Activated gamma-delta T cell treated with Interleukin-2 at 50 U/mL for 16 hours (primary cell): ENCODE measurements at regions not wholly inside any gene's neighbourhood (a gene's known extent, or its start where the extent isn't known, plus 50 kb on each side); places are given as distances from the start of the nearest gene placed in this dataset.

Experiments
- DNase-seq: peaks from one replicate; pipeline ENCODE4 v3.0.0-alpha.2; 2020

DNA sequence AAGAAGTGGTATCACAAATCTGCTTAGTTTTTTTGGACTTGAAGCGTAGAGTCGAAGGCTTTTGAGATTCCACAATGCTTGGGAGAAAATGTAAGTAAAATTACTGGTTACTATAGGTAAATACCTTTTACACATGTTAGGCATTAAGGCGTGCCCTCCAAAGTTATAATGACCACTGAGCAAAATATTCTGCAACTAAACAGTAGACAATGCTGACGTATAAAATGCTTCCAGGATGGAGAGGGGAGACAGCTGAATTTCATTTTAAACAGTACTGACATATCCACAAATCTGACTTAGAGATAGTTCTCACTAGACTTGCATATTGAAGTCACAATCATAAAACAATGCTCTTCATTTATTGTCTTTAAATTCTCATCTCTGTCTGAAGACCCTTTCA lies 144.5 kb upstream of the DCN start:
- no peak for DNase-seq

DNA sequence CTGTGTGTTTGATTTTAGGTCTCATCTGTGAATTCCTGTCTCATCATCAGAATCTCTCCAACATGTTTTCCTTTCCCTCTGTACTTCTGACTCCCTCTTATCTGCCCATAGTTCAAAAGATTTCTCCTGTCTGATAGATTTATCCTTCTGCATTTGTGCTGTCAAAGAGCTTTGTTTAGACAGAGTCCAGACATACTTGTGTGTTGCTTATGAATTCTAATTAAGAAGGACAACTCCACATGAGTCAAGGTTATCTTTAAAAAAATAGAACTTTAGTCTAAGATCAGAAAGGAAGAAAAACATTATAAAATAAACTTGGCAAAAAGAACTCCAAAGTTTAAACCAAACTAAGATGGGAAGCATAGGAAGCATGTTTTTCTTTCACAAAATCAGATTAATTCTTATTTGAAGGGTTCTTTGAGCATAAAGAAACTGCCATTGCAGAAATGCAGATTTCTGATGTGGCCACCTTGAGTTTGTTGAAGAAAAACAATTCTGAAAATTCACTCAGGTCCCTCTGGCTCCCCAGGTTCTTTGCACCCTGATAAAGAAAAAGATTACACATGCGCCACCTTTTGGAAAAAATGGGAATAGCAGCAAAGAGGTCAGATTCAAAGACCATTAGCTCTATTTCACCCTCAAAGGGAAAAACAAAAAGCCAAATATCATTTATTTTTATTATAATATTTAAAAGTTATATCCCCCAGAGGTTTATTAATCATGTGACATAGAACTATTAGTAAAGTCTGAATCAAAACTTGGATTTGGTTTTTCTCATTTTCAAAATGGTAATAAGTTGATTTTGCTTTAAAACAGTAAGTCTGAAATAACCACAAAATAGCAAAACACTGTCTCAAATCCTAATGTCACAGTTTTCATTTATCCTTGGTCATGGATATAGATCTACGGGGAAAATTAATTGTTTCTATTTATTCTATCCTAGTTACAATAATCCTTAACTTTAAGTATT lies 143.7 kb upstream of the DCN start:
- peak; percentile 33 for DNase-seq

DNA sequence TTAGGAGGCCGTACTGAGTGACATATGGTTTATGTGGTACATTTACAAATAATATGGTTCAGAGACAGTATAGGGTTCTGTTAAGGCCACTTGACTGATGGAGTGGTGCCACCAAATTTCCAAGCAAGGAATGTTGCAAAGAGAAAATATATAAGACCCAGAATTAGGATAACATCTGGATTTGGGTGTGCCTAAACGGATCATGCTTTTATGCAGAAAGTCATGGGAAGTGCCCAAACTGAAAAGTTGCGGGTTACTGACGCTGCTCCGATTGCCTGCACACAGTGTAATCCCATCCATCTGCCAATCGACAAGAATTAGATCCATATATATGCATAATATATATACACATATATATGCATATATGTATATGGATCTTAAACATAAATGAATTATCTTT lies 138.4 kb upstream of the DCN start:
- DNase-seq = no peak

DNA sequence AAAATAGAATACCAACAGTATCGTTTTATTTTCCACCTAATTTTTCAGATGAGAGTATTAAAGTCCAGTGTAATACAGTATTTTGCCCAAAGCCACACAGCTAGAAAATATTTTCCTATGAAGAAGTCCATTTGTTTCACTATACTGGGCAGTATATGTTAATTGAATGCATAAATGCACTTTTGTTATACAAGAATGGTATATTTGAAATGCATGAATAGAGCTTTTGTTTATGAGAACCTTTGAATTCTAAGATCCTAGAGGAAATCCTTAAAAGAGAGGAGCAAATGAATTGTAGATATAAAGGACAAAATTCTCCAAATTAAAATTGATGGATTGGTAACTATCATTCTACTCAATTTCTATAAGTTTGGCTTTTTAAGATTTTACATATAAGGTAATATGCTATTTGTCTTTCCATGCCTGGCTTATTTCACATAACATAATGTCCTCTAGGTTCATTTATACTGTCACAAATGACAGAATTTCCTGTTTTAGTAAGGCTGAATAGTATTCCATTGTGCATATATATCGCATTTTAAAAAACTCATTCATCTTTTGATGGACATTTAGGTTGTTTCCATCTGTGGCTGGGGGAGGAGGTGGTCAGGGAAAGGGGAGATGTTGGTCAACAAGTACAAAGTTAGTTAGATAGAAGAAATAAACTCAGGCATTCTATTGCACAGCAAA lies 136.6 kb upstream of the DCN start:
- DNase-seq = no peak

DNA sequence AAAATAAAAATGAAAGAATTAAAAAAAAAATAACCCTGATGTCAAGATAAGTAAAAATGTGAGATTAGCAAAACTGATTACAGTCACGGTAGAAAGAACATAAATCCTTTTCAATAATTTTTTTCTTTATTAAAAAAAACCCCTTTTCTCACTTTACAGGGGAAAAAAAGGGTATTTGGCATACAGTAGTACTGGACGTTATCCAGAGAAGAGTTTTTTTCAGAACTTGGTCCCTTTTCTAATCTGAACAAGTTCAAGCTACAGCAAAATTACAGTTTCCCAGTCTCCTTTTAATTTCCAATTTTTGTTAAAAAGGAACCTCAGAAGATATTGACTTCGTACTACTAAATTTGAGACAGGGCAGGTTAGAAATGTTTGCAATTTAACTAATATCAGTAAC lies 134.7 kb upstream of the DCN start:
- no peak for DNase-seq

DNA sequence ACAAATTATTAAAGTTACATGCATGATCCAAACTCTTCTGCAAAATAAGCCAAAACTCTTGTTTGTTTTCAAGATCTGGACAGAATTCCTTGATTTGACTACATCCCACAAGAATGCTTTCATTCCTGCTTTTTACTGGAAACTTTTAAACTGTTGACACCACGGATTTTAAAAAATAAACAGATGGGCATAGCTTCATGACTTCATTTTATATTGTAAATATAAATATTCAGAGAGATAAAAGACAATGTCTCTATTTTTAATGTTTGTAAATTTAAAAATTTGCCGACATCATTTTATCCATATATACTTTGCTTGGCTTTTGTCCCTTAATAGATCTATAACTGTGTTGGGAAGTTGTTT lies 134.3 kb upstream of the DCN start:
- DNase-seq = no peak

DNA sequence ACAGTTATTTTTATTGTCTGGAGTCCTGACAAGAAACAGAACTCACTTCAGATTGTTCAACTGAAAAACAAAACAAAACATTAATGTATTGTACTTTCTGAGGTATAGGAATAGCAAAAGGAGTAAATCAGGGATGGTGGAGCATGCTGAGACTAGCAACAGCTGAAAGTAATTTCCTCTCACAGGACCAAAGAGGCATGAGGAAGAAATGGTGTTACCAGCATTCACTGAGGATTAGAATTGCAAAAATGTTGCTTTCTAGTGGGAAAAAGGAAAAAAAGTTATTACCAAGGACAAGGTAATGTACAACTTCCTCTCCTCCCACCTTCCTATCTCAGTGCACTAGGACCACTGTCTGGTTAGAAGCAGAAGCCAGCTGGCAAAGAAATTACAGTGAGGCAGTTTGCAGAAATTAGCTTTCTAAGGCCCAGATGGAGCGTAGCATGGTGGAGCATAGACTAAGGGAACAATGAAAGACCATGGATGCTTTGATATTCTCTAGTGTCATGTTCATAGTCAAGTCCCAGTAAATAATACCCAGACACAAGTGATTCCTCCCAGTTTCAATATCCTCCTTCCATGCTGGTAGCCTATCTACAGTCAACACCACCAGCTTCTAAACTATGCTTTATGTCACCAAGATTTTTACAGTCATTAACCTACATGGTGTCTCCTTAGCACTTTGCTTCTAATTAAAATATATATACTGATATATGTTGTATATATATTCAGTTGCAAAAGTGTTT lies 133.7 kb upstream of the DCN start:
- DNase-seq = no peak

DNA sequence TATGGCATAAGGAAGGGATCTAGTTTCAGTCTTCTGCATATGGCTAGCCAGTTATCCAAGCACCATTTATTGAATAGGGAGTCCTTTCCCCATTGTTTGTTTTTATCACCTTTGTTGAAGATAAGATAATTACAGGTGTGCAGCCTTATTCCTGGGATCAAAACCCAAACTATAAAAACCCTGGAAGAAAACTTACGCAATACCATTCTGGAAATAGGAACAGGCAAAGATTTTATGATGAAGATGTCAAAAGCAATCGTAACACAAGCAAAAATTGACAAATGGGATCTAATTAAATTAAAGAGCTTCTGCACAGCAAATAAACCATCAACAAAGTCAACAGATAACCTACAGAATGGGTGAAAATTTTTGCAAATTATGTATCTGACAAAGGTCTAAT lies 128.5 kb upstream of the DCN start:
- DNase-seq = no peak

DNA sequence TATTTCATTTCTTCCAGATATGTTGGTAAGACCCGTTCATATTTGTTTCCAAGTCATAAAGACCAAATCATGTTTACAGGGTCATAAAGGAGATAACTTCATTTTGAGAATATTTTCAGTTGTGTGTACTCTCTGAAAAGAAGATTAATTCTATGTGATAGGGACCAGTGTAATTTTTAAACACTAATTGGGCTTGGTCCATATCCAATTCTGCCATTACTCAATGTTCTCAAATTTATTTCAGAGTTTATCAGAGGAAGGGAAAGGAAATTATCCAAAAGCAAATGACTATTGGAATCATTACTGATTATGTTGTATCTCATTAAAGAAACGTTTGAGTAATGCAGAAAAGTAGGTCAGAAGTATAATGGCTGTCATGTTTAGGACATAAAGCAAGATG lies 126.8 kb upstream of the DCN start:
- DNase-seq = no peak

DNA sequence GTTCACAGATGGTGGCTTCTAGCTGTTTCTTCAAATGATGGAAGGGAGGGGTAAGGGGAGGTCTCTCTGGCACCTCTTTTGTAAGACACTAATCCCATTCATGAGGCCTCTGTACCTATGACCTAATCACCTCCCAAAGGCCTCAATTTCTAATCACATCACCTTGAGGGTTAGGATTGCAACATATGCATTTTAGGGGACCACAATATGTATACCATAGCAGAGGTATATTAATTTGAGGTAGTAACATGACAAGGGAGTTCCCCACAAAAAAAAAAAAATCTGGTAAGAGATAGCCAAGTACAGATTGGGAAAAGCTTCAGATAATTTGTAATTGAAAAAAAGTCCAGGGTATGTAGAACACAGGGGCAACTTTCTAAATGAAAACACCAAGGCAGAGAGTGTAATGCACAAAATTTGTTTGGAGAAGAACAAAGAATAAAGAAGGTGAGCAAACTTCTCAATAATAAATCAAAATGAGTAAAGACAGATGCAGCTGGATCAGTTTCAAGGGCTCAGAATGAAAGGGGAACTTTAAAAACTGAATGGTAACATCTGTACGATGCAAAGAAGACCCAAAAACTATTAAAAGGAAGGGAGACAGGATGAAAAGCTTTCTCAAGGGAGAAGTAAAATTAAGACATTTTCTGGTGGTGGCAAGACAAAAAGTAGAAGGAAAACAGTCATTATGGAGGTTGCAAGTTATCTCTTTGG lies 125.5 kb upstream of the DCN start:
- no peak for DNase-seq

DNA sequence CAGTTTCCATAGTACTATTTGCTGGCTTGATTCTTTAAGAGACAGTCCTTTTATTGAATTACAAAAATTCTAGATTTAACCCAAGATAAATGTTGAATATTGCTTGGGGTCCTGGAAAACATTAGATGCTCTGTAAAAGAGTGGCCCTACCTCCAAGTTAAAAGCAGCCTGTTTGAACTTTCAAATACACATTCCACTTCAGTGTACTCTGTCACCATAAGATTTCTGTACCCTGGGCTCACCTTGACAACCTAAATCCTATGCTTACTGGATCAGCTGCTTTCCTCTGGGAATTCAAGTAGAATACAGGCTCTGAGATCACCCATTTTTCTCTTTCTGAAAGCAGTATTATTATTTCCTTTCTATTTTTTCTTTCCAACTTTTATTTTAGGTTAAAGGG lies 107.7 kb upstream of the DCN start:
- no peak for DNase-seq

DNA sequence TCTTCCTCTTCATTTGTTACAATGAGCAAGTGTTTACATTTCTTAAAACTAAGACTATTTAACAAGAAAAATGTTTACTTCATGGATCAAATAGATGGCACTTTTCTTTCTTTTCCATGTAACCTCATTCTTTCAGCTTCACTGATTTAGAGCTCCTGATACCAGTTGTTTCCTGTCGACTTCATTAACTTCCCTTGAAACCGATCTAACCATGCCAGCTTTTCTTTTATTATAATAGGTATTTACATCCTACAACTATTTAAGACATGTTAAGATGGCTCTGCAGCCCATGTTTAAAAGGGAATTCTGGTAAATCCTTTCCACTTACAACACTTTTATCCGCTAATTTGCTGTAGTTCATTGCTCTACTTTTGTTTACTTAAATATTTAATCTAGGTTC lies 107.3 kb upstream of the DCN start:
- DNase-seq = no peak

DNA sequence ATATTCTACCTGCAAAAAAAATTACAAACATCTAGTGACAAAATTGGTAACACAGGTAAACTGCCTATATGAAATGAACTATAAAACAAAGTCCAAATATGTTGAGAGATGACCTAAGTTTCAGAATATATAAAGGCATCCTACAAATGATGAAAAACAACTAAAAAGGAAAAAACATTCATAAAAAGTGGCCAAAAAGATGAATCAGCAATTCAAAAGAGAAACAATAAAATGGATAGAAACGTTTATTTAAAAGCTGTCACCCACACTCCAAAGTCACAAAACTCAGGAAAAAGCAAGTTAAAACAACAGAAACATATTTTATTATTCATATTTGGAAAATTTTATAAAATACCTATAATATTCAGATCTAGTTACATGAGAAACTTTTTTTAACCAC lies 106.5 kb upstream of the DCN start:
- DNase-seq = no peak

DNA sequence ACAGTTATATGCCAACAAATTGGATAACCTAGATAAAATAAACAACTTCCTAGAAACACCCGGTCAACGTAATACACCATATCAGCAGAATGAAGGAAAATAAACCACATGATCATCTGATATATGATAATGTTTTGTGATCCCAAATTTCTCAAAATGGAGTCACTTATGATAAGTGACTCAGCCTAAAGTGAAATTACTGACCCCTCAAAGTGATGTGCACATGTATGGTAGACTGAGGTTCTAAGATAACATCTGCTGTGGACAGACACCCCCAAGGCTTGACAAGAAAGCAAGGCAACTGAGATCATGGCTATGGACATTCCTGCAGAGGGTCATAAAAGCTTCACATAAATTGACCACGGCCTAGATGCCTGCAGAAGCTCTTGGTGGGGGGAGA lies 105.1 kb upstream of the DCN start:
- no peak for DNase-seq

DNA sequence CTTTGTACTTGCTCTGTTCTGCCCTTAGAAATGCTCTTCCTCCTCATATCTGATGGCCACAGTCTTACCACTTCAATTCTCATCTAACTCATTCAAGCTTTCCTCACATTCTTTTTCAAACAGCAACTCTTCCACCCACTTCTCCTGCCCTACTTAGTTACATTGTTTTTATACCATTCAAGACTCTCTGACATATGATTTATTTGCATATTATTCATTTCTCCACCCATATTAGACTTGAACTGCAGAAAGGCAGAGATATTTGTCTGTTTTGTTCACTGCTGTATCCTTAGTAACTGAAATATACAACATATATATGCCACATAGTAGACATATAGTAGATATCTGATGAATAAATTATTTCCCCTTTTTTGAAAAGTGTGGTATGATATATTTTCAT lies 95.5 kb upstream of the DCN start:
- DNase-seq = no peak

DNA sequence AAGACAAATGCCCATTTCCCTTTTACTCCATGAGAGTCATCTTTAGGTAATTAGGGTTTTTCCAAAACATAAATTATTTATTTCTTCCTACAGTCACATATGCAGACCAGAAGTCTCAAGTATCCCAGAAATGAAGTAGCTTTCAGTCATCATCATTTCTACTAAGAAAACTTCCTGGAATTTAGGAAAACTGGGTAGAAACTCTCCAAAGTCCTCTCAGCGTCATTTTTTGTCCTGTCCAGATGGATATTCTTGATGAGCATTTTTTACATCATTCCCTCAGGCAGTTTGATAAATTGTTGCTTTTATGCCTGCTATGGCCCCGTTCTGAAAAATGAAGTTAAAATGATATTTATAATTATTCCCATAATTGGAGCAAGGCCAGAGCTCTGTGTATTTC lies 93.9 kb upstream of the DCN start:
- DNase-seq = no peak

DNA sequence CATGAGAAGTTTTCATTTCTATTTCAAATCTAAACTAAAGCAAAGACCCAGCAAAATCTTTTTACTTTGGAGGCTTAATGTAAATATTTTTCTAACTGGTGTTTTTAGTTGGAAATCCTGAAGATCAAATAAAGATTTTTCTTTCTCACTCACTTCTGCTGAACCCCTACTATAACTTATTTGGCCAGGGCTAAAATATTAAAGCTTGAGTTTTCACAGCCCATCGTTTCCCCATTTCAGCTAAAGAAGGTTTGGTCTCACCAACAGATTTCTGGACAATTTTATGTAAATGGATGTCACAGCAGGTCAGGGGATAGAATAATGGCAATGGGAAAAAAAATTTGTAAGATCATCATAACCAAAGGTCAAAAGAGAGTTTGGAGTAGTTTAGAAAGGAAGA lies 92.7 kb upstream of the DCN start:
- no peak for DNase-seq

DNA sequence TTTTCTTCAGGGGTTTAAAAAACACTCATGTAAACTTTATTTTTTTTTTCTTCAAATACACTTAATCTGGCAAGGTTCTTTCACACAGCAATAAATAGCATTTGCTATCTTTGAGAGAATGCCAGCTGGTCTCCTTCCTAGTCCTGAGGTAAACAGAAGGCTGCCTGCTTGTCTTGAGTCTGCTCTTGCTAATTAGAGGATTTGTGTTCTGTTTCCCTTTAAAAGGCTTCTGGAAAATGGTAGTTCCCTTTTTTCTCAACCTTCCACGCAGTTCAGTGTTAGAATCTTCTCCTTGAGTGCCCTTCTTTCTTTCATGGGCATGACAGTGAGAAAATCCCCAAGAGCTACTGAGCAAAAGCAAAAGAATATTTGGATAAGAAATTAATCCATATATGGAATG lies 92.3 kb upstream of the DCN start:
- no peak for DNase-seq

DNA sequence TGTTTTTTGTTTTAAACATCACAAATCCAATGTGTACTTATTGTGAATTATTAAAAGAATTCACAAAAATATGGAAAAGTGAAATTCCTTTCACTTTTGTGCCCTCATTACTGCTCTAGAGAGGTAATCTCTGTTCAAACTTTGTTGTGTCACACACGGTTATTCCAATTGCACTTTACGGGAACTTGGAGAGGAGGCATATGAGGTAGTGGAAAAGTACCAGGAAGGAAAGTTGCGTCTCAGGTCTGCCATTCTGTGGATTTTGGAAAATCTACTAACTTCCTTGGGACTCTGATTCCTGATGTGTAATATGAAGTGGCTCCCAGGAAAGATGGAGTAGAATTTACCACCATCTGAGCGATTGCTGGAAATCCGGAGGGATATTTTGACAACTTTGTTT lies 90.9 kb upstream of the DCN start:
- no peak for DNase-seq

DNA sequence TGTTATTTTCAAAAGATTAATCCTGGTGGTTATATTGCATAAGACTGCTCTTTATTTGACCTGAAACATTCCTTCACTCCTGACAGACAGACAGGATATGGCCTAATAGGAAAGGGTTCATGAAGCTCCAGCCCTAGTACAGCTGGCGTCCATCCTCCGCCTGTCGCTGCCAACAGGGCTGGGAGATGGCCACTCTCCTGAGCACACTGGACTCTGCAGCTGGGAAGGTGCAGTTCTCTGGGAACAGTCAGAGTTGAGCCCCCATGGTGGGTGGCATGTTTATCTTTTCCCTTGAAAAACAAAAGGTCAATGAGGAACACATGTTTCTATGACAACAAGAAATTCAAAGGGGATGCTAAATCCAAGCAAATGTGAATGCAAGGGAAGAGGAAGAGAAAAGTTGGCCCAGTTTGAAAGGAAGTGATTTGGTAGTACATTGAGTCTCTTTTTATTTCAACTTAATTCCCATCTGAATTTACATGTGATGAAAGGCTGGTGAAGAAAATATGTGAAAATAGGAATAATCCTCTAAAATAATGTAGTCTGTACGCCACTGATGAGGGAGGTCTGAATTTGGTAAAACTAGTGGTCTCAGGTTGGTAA lies 89.9 kb upstream of the DCN start:
- no peak for DNase-seq

DNA sequence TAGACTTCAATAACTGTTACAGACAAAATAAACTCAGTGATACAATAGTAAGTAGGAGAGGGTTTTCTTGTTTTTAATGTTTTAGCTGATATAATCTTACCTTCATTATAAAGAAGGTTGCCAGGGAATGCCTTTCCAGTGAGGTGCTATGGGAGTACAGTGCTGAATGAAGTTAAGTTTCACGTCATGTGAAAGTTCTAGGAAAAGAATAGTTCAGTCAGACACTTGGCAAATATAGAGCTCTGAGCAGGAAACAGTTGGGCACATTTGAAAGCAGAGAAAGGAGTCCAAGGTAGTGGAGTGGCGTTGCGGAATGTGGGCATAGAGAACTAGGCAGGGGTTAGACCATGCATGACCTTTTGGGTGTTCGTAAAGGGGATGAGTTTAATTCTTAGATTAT lies 88.6 kb upstream of the DCN start:
- DNase-seq = no peak

DNA sequence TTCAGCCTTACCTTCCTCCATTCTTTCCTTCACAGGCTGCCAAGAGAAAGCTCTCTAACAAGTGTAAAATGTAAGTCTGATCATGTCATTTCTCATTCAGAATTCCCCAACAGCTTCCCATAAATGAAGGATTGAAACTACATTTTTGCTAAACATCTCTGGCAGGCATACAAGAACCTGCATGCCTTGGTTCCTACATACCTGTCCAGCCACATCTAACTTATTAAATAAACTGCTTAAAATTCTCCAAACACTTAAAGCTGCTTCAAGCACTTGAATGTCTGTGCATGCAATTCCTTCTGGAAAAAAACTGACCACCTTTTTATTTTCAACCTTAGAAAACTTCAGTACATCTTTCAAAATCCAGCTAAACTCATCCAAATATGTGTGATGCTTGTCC lies 84.4 kb upstream of the DCN start:
- DNase-seq = no peak

DNA sequence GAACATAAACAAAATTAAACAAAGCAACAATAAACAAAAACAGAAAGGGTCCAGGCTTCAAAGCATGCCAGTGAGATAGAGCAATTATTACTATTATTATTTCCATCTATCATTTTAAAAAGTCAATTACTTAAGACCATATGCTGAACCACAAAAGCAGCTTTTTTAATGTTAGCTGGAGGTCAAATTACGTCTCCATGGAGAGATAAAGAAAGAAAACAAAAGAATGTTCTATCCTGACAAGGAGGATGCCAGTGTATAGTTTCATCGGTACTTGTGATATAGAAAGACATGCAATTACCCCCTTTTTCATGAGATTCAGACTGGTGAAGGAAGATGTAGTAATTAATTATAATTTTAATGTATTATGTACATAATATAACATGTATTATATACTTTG lies 81.6 kb upstream of the DCN start:
- DNase-seq = no peak
